CD14-positive monocyte (primary cell): ENCODE measurements at regions not wholly inside any gene's neighbourhood (a gene's known extent, or its start where the extent isn't known, plus 50 kb on each side); places are given as distances from the start of the nearest gene placed in this dataset.

Source experiments
- DNase-seq, 3 donors: peaks; one replicate each; pipeline ENCODE4 v3.0.0-alpha.2; 2011 to 2022
- H2AFZ ChIP-seq: 2 replicates; pipeline ENCODE4 v1.6.0; 2012; ENCODE audit warnings: mild to moderate bottlenecking, low read depth, low read length, inconsistent platforms; ENCODE audit not compliant: insufficient read depth, poor library complexity, severe bottlenecking
- H3K27ac ChIP-seq, 2 donors: 1 replicate in 1 of 2; 2 replicates in 1 of 2; pipeline ENCODE4 v1.5.1; 2012 to 2013; ENCODE audit warnings: low read length in 2 of 2, control low read depth in 1 of 2, inconsistent platforms in 1 of 2, low read depth in 1 of 2, mild to moderate bottlenecking in 1 of 2
- H3K27me3 ChIP-seq, 2 donors: one replicate each; pipeline versions ENCODE4 v1.6.0 to v1.6.1; 2011 to 2013; ENCODE audit warnings: low read length in 2 of 2; ENCODE audit not compliant: control insufficient read depth in 2 of 2, insufficient read depth in 2 of 2
- H3K36me3 ChIP-seq, 2 donors: replicated peaks in 1 of 2; 1 replicate in 1 of 2; 2 replicates in 1 of 2; pipeline versions ENCODE4 v1.5.1 to v1.6.1; 2012 to 2013; ENCODE audit warnings: low read length in 2 of 2, control low read depth in 1 of 2, inconsistent platforms in 1 of 2, mild to moderate bottlenecking in 1 of 2; ENCODE audit not compliant: insufficient read depth in 2 of 2, control insufficient read depth in 1 of 2
- H3K4me1 ChIP-seq, 2 donors: 1 replicate in 1 of 2; 2 replicates in 1 of 2; pipeline versions ENCODE4 v1.5.1 to v1.6.1; 2012 to 2013; ENCODE audit warnings: low read length in 2 of 2, control low read depth in 1 of 2, inconsistent platforms in 1 of 2, mild to moderate bottlenecking in 1 of 2, moderate library complexity in 1 of 2; ENCODE audit not compliant: insufficient read depth in 2 of 2, control insufficient read depth in 1 of 2
- H3K4me2 ChIP-seq: replicated peaks from 2 replicates; pipeline ENCODE3; 2012; ENCODE audit warnings: low read length, moderate library complexity, mild to moderate bottlenecking; ENCODE audit not compliant: poor library complexity, severe bottlenecking; ENCODE audit errors: extremely low read depth
- H3K4me3 ChIP-seq, 3 experiments: fragments of 200-600 bp in 1 of 3; sonication (generic) in 1 of 3; replicated peaks in 1 of 3; 1 replicate in 2 of 3; 2 replicates in 1 of 3; pipeline ENCODE4 v1.5.1; 2011 to 2013; ENCODE audit warnings: low read length in 3 of 3, mild to moderate bottlenecking in 3 of 3, control low read depth in 2 of 3, low read depth in 2 of 3, inconsistent platforms in 1 of 3, moderate library complexity in 1 of 3
- H3K79me2 ChIP-seq: 2 replicates; pipeline ENCODE4 v1.6.0; 2012; ENCODE audit warnings: mild to moderate bottlenecking, control low read depth, inconsistent platforms, low read length, moderate library complexity; ENCODE audit not compliant: insufficient read depth
- H3K9ac ChIP-seq: 2 replicates; pipeline ENCODE4 v1.6.0; 2017; ENCODE audit warnings: low read length, mild to moderate bottlenecking; ENCODE audit not compliant: insufficient read depth, poor library complexity, severe bottlenecking
- H3K9me3 ChIP-seq, 2 donors: replicated peaks in 1 of 2; 1 replicate in 1 of 2; 2 replicates in 1 of 2; pipeline versions ENCODE4 v1.5.1 to v1.6.1; 2012 to 2013; ENCODE audit warnings: low read length in 2 of 2, control low read depth in 1 of 2; ENCODE audit not compliant: control insufficient read depth in 1 of 2, insufficient read depth in 1 of 2
- H4K20me1 ChIP-seq: 2 replicates; pipeline ENCODE4 v1.6.0; 2012; ENCODE audit warnings: mild to moderate bottlenecking, low read length, control low read depth, moderate library complexity; ENCODE audit not compliant: insufficient read depth
- H3K27ac Mint-ChIP-seq, 7 donors: one replicate each; pipeline ENCODE4 v1.8.0; 2020; ENCODE audit warnings: mild to moderate bottlenecking in 7 of 7, mixed read lengths in 7 of 7, moderate library complexity in 6 of 7, inconsistent platforms in 2 of 7
- H3K27me3 Mint-ChIP-seq, 3 donors: one replicate each; pipeline ENCODE4 v1.8.0; 2021 to 2022; ENCODE audit warnings: low read depth in 3 of 3, mild to moderate bottlenecking in 3 of 3, mixed read lengths in 3 of 3, moderate library complexity in 3 of 3, inconsistent platforms in 1 of 3
- H3K36me3 Mint-ChIP-seq, 2 donors: one replicate each; pipeline ENCODE4 v1.8.0; 2020; ENCODE audit warnings: mixed read lengths in 2 of 2, inconsistent platforms in 1 of 2, mild to moderate bottlenecking in 1 of 2
- H3K4me1 Mint-ChIP-seq: one replicate; pipeline ENCODE4 v1.8.0; 2020; ENCODE audit warnings: mild to moderate bottlenecking, mixed read lengths
- H3K4me3 Mint-ChIP-seq, 2 donors: one replicate each; pipeline ENCODE4 v1.8.0; 2020; ENCODE audit warnings: mild to moderate bottlenecking in 2 of 2, mixed read lengths in 2 of 2, moderate library complexity in 1 of 2
- H3K9me3 Mint-ChIP-seq, 7 donors: one replicate each; pipeline ENCODE4 v1.8.0; 2020 to 2022; ENCODE audit warnings: mixed read lengths in 7 of 7, mild to moderate bottlenecking in 6 of 7, moderate library complexity in 6 of 7, inconsistent platforms in 2 of 7
- CTCF ChIP-seq: fragments of 200-600 bp; IDR thresholded peaks from one replicate; pipeline ENCODE4 v1.8.0; 2022; ENCODE audit warnings: antibody characterized with exemption, mild to moderate bottlenecking
- WGBS: methylation state at CpG from one replicate; pipeline ENCODE4 v1.1.5; 2013; ENCODE audit warnings: missing lambda C conversion rate; ENCODE audit not compliant: insufficient coverage; 5-methylcytosine and 5-hydroxymethylcytosine counted together
- intact Hi-C, 2 donors: fragments of 100-400 bp; cut with micrococcal nuclease; formaldehyde crosslinking; loops; one replicate each; pipeline versions ENCODE4 v1.15.0 to v1.15.1; 2023

GRCh38 chr15:53831907-53832770 lies 72.7 kb upstream of the WDR72 start:
- no peaks in the 10 kb centered on the region for H3K79me2 ChIP-seq
- H3K27me3 ChIP-seq, result no peaks in the 10 kb centered on the region
- Mint-ChIP-seq H3K27ac (no peak overlapping the region), H3K4me1 (no peaks in the 10 kb centered on the region), H3K9me3 (peaks cover 0 to 8% (median 0%) of the 10 kb centered on the region in 7 donors), H3K27me3 (peaks cover 0 to 7% (median 2%) of the 10 kb centered on the region in 3 donors), H3K36me3 (no peaks in the 10 kb centered on the region), H3K4me3 (no peak overlapping the region)
- DNase-seq, result no peak
- H4K20me1 ChIP-seq, result no peaks in the 10 kb centered on the region
- no peaks in the 10 kb centered on the region for H3K36me3 ChIP-seq
- H3K4me3 ChIP-seq, result no peak overlapping the region
- H3K4me1 ChIP-seq, result no peaks in the 10 kb centered on the region
- no peak overlapping the region for H3K9ac ChIP-seq
- no peak overlapping the region for H2AFZ ChIP-seq
- 90% methylated on average over 3 of the region's 5 CpGs for WGBS
- no peak overlapping the region for H3K4me2 ChIP-seq
- no peak for TF ChIP-seq CTCF
- H3K27ac ChIP-seq, result no peak overlapping the region
- intact Hi-C loops, result no loop called here
- no peaks in the 10 kb centered on the region for H3K9me3 ChIP-seq

- H3K36me3 Mint-ChIP-seq, result no peaks in the 10 kb centered on the region
- no peak overlapping the region for H3K27ac Mint-ChIP-seq
- Histone ChIP-seq H3K9me3 (no peaks in the 10 kb centered on the region), H3K4me3 (no peak overlapping the region), H3K27me3 (no peaks in the 10 kb centered on the region), H3K9ac (no peak overlapping the region), H3K79me2 (no peaks in the 10 kb centered on the region), H4K20me1 (no peaks in the 10 kb centered on the region), H2AFZ (no peak overlapping the region), H3K4me2 (no peak overlapping the region), H3K27ac (no peak overlapping the region), H3K36me3 (no peaks in the 10 kb centered on the region), H3K4me1 (no peaks in the 10 kb centered on the region)
- no peaks in the 10 kb centered on the region for H3K4me1 Mint-ChIP-seq
- WGBS, result 89% methylated on average over 15 of the region's 17 CpGs
- TF ChIP-seq CTCF, result no peak
- DNase-seq, result no peak
- intact Hi-C loops, result no loop called here
- no peak overlapping the region for H3K4me3 Mint-ChIP-seq
- peaks cover 0 to 7% (median 2%) of the 10 kb centered on the region in 3 donors for H3K27me3 Mint-ChIP-seq
- peaks cover 0 to 8% (median 0%) of the 10 kb centered on the region in 7 donors for H3K9me3 Mint-ChIP-seq
Observed at GRCh38 chr15:53830707-53831386, 71.4 kb upstream of the WDR72 start.
